H1 (cell line): ENCODE measurements at regions not wholly inside any gene's neighbourhood (a gene's known extent, or its start where the extent isn't known, plus 50 kb on each side); places are given as distances from the start of the nearest gene placed in this dataset.

ENCODE experiments used
- KDM1A ChIP-seq: fragments of 200-600, 300-600 bp; sonication (generic); IDR thresholded peaks from 2 replicates; pipeline ENCODE4 v1.7.1; 2016; ENCODE audit warnings: mild to moderate bottlenecking, low read length, borderline replicate concordance
- SP4 ChIP-seq: IDR thresholded peaks from 2 replicates; pipeline ENCODE4 v1.6.1; 2012; ENCODE audit warnings: low read length, inconsistent platforms
- TAF1 ChIP-seq: IDR thresholded peaks from 2 replicates; pipeline ENCODE4 v1.6.1; 2011; ENCODE audit warnings: mild to moderate bottlenecking, low read depth, low read length

- TF ChIP-seq TAF1 (no peak), KDM1A (no peak), SP4 (no peak)
Observed at GRCh38 chr13:70612881-70613280, 504.6 kb upstream of the KLHL1 start (continued).
